GM18867 (cell line): ENCODE measurements at regions not wholly inside any gene's neighbourhood (a gene's known extent, or its start where the extent isn't known, plus 50 kb on each side); places are given as distances from the start of the nearest gene placed in this dataset.

ENCODE experiments used
- ATAC-seq: cut with Tn5 transposase; IDR thresholded peaks from one replicate; pipeline ENCODE4 v1.9.1; 2021; ENCODE audit warnings: mild to moderate bottlenecking, moderate library complexity; ENCODE audit not compliant: unreplicated experiment

DNA sequence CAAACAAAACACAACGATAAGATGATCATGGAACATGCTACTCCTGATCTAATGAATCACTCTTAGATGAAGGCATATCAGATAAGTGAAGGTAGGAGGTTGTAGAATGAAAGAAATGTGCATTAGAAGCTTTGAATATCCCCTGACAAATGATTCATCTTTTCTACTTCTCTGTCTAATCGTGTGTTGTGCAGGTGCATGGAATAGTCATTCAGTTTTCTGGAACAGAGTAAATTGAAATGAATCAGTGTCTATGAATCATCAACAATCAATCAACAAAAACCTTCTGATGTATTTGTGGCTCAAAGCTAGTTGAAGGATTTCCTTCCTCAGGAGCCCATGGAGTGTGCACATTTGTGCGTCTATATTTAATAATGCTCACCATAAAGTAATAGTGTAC, 1290.4 kb upstream of the PCDH20 start:
- ATAC-seq, result no peak

DNA sequence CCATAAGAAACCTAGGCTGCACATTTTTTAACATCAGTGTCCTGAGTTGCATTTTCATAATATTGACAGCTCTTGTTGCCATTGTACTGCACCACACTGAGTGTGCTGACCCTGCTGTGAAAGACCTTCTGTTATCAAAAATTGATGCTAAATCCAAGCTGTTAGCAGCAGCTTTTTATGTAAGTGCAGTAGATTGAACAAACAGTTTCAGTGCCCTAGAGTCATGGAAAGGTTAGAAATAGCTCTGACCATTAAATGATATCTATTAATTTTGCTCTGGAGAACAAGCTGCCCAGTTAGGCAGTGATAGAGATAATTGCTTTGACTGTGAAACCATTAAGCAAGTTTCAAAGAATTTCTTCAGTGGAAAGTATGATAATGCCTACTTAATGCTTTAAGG, 1289.2 kb upstream of the PCDH20 start:
- no peak for ATAC-seq

DNA sequence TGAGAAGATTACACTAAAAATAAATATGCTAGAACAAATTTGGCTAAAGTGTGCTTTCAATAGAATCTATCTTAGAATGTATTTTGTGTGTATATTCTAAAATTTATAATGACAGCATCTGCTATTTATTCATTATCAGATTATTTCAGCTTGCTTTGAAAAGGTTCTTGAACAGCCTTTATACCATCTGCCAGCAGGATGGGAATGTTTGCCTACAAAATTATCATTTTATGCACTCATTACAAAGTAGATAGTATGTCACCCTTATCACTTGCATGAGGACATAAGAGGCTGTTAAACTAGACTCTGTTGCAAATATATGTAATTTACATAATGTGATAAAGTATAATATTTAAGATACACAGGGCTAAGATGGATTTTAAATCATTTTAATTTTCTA, 1286.9 kb upstream of the PCDH20 start:
- ATAC-seq, result no peak

DNA sequence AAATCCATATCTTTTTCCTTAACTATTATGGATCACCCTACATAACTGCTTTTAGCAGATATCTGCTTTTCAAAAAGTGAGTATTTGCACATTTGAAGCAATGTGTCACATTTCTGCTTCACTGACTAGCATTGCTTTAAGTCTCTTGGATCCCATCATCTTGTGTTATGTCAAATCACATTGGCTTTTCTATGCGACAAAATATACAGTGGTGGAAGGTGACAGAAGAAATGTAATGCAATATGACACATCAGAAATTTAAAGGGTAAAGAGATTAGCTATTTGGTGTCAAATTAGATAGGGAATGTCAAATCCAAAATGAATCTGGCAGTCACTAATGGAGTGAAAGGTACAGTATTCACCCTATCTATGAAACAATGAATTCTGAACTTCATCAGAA, 1282.1 kb upstream of the PCDH20 start:
- no peak for ATAC-seq

DNA sequence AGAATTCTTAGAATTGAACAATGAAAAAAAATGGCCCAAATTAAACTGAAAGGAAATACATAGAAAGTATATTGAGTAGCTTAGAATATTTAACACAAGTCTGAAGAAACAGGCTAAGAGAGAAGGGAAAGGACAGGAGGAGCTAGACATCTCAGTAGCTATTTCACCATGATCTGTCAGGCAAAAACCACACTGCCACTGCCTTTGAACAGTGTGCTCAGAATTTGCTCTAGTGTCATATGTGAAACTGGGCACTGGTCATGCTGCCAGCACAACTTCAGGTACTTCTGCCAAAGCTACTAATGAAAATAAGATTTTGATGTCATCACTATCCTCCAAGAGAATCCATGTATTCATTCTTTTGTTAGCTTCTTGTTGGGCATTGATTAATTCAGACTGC, 1280.8 kb upstream of the PCDH20 start:
- peak; percentile 47 for ATAC-seq

DNA sequence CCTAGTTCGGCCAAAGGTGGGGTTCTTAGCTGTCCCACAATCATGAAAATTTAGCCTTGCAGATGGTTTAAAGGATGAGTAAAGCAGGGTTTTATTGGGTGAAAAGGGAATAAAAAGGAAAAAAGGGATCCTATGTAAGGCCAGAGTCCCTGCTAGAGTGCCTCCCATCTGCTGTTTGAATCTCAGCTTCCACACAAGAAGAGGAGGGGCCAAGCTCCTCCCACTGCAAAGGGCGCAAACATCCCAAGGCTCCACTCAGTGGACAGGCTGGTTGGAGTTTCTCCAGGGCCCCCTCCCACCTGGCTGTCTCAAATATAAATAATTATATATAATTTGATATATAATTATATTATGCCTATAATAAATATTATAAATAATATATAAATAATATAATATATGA, 1272.1 kb upstream of the PCDH20 start:
- ATAC-seq, result no peak

DNA sequence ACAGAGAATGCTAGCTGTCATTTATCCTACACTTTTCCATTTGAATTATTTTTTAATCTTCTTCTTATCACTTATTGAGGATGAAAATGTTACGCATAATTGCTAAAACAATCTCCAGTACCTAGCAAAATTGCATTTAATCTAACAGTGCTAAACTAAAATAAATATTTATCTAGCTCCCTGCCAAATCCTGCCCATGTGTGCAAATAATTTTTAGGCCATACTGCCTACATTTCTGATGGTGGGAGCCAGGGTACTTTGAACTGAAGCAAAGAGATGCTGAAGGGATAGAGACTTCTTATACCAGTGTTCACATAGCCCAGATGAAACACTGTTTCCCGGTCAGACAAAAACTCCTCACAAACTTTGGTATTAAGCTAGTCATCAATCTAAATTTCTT, 1268.7 kb upstream of the PCDH20 start:
- no peak for ATAC-seq

DNA sequence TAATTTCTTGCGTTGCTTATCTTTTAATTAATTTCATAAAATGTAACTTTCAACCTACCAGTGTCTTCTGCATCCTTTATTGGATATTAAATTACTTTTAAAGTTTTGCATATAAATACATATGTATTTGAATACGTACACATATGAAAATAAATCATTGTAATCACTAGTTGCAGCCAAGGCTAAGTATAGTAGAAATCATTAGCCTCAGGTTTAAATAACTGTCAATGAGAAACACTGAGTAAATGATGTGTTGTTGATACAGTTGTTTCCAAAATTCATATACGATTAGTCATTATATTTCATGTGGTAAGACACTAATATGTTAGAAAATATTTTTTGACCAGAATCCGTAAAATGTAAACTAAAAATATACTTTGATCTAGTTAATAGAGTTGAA, 1267.1 kb upstream of the PCDH20 start:
- ATAC-seq, result no peak

DNA sequence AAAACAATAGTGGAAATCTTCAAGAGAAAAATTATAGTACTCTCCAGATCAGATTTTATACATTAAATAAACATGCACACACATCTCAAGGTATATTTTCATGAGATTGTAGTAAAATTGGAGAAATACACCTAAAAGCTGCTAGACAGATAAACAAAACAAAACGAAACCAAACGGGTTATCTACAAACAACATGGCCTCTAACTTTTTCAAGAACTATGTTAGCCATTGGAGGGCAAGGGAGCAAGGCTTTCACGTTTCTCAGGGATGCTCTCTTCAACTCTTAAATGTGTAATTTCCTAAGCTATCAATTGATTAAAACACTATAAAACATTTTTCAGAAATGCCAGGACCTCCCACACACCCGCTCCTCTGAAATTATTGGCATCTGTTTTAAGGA, 1262.4 kb upstream of the PCDH20 start:
- ATAC-seq, result no peak

DNA sequence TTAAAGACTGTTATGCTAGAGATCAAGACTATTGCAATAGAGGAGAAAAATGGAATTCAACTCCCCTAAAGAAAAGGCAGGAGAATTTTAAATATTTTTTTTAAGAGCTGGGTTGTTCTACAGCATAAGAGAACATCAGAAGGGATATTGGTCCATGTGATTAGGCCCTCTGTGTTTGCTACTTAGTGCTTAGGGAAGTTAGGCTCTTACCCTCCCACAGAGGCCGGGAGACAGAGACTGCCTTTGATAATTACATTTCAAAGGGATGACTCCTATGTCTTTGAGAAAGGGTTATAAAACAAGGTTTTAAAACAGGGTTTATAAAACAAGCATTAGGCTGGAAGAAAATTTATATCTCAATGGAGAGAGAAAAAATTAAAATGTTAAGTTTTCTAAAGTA, 1248.1 kb upstream of the PCDH20 start:
- ATAC-seq, result no peak

DNA sequence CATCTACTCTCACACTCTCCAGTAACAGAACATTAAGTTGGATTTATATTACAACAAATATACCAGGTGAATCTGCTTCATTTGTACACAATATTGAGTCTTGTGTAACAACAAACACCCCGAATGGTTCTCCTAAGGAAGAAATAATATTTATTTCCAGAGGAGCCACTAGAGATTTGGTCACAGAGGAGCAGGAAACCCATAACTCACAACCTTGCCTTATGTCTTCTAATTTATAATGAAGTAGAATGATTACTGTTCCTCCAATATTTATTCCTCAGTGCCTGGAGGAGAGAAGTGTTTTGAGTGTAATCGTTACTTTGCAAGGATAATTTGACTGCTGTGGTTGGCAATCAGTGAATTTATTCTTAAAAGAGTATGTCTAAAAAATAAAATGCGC, 1243.7 kb upstream of the PCDH20 start:
- no peak for ATAC-seq

DNA sequence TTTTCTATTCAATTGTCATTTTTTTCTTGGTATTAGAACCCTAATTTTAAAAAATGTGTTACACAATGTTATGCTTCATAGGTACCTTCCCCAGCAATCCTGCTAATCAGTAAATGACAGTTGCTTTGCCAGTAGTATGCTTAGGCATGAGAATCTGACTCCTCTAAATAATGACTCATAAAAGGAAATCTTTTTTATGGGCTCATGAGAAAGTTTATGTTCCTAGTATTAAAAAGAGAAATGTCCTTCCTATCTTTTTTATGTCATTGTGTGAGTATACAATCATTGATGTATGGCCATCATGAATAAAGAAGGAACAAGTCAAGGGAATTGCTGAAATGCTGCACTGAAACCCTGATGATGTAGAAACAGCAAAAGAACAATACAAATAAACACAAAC, 1237.7 kb upstream of the PCDH20 start:
- ATAC-seq, result no peak

DNA sequence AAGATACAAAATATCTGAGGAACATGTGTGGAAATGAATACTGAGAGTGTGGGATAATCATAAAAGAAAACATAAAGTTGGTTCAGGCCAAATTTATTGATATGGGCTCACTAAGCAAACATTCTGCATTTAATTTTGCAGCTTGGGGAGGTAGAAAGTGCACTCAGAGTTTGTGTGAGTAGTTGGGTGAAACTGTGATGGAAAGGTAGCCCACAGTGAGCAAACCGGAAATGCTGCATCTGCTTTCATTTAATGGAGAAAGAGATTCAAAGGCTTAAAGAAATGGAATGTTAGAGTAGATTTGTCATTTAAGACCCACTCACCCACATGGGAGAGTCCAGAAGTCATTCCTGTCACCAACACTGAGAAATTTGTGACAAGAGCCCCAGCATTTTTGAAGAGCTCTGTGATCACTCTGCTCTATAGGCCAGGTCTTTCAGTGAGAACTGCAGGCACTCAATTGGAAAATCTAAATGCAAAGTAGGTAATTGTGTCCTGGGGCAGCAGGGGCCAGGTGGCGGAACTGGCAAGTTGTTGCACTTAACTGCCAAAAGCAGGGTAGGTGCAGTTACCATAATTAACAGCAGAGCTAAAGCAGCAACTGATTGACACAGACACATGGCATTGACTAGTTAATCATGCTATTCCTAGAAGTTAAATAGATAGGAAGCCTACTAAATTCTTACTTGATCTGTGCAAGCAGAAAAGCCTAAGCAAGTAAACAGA, 1228.3 kb upstream of the PCDH20 start:
- ATAC-seq, result peak; percentile 85

DNA sequence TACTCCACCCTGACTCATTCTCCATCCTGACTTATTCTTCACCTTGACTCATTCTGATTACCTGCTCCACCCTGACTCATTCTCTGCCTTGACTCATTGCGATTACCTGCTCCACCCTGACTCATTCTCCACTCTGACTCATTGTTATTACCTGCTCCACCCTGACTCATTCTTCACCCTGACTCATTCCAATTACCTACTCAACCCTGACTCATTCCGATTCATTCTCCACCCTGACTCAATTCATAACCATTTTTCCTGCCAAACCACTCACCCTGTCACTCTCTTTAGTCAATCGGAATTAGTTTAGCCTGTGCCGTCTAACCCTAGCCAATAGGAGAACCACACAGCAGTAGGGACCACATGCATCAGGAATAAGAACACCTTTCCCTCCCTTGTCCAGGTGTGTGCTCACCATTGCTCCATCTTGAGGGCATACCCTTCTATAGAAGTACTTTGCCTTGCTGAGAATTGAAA, 1227.4 kb upstream of the PCDH20 start:
- no peak for ATAC-seq

DNA sequence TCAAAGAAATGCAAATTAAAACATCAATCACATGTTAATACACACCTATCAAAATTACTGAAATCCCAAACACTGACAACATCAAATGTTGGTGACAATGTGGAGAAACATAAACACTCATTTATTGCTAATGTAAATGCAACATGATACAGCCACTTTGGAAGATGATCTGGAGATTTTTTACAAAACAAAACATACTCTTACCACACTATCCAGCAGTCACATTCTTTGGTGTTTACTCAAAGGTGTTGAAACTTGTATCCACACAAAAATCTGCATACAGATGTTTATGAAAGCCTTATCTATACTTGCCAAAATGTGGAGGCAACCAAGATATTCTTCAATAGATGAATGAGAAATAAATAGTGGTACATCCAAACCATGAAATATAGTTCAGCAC, 1219.5 kb upstream of the PCDH20 start:
- no peak for ATAC-seq

DNA sequence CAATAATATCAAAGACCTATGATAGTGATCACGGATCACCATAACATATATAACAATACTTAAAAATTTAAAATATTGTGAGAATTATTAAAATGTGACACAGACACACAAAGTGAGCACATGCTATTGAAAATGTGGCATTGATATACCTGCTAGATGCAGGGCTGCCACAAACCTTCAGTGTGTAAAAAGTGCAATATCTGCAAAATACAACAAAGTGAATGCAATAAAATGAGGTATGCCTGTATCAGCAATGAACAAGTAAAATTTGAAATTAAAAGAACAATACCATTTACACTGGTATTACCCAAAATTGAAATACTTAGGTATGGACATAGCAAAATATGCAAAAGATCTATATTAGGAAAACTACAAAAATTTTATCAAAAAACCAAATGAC, 1217.8 kb upstream of the PCDH20 start:
- no peak for ATAC-seq

DNA sequence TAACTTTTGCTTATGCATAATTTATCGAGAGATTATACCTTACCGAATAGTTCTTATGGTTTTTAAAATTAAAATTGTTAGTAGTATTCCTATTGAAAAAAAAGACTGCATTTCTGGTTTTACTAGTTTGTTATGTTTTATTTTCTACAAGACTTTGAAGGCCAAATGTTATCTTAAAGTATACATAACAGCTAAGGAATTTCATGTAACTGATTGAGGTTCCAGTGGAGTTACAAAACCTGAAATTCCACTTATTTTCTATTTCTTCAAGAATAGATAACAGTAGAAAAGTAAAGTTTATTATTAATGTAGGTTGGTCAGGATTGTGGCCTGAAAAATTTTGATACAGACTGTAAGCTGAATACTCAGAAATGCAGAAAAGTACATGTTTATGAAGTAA, 1216.0 kb upstream of the PCDH20 start:
- ATAC-seq, result no peak

DNA sequence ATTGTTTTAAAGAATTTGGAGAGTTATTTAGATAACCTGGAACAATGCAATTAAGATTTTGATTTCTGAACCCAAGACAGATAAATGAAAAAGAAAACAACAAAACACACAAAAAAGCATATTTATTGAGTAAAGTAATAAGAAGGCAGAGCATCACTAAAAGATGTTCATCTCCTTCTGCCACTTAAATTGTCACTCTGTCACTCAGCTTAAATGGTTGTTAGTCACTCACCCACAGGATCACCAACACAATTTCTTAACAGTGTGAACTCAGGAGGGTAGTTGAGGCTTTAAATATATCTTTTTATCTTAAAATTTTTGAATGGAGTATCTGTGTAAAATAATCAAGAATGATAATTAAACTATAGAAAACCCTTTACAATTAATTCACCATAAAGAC, 1215.5 kb upstream of the PCDH20 start:
- no peak for ATAC-seq

DNA sequence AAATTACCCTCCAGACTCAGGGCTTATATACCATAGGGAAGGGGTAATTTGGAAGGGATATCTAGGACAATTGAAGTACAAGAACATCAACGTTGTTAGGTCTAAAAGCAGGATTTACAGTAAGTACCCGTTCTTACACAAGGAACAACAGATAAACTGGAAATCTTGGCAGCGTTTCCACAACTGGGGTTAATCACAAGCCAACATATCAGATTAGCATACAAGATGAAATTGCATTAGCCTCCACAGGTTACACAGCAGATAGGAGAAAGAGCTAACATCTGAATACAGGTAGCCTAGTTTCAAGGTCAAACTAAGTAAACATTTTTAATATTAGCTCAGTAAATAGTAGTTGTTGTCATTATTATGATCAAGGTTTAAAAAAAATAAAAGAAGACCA, 1214.0 kb upstream of the PCDH20 start:
- no peak for ATAC-seq

DNA sequence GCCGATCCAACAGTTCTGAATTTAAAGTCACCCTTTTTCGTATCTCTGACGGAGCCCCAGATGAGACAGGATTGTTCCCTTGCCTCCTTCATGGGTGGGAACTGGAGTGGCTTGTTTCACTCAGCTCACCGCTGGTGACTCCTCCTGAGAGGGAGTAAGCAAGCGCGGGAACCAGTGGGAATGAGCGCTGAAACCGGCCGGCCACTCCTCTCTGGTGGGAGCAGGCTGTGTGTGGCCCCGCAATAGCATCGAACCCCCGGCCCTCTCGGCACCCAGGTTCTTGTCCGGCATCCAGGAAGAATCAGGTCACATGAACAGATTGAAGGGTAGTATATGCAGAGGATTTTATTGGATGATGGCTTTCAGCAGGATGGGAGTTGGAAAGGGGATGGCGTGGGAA, 1211.6 kb upstream of the PCDH20 start:
- no peak for ATAC-seq

DNA sequence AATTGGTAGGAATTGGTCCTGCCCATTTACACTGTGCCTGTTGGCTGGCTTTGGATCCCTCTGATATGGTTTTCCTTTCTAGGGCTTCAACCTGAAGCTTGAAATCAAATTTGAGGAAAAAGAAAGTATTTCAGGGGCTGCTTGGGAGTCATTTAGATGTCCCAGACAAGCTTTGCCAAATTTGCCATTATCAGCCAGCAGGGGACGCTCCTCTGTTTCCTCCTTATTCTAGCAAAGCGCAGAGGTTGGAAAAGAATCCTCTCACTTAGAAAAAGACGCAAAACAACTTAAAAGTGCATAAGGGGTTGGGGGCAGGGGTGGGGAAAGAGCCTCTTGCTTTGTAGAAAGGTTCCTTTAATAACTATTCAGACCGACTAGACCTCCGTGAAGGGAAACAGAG, 1211.1 kb upstream of the PCDH20 start:
- ATAC-seq, result no peak

DNA sequence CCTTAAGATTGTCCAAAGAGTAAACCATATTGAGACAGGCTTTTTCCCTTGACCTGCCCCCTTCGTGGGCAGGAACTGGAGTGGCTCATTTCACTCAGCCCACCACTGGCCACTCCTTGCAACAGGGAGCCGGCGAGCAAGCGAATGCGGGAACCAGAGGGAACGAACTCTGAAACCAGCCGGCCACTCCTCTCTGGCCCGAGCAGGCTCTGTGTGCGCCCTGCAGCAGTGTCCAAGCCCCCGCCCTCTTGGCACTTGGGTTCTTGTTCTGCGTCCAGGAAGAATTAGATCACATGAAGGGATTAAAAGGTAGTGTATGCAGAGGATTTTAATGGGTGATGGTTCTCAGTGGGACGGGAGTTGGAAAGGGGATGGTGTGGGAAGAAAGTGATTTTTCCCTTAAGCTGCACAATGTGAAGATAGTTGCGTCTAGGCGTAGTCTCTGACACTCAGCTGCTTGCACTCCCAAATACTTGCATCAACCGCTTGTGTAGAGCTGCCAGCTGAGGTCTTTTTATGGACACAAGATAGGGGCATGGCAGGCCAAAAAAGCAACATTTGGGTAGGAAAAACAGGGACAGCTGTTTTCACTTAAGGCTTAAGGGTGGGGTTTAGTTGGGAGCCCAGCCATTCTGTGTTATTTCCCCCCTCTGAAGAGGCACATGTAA, 1209.7 kb upstream of the PCDH20 start:
- no peak for ATAC-seq

DNA sequence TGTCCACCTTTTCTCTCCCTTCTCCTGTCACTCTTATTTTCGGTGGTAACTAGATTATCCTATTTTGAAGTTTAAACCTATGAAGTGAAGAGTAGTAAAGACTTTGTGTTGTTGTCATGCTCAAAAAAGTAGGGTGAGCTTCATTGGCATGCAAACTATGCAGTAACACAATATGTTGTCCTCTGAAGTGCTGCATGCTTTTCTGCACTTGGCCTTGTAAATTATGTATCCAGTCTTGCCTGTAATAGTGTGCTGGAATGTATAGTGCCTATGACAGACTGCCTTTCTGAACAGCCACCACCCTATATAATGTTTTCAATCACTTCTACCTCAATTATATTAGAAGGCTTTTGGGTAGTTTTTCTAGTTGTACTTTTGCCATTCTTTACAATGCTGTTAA, 1198.2 kb upstream of the PCDH20 start:
- ATAC-seq, result no peak
